ENCODE measurements at regions not wholly inside any gene's neighbourhood (a gene's known extent, or its start where the extent isn't known, plus 50 kb on each side); places are given as distances from the start of the nearest gene placed in this dataset.

DNA sequence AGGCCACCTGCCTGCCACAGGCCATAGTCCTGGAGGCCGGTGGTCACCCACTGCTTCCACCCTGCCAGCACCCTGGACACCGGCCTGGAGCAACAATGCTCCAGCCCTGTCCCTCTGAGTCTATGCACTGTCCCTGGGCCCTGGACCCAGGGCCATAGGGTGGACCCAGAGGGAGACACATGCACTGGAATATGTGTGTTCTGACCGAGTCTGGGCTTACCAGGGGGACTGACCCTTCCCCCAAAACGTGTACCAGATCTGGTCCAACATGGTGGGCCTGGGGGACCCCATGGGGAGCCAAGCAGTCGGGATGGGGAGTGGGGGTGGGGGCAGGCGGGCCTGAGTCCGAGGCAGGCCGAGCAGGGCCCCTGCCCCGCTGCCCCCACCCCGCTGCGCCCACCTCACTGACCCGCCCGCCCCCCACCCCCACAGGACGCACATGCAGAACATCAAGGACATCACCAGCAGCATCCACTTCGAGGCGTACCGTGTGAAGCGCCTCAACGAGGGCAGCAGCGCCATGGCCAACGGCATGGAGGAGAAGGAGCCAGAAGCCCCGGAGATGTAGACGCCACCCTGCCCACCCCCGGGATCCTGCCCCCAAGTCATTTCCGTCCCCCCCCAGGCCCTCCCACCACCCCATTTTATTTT lies 357.4 kb downstream of the SEC14L1 start (continued):
- TF ChIP-seq, protein P1, sequence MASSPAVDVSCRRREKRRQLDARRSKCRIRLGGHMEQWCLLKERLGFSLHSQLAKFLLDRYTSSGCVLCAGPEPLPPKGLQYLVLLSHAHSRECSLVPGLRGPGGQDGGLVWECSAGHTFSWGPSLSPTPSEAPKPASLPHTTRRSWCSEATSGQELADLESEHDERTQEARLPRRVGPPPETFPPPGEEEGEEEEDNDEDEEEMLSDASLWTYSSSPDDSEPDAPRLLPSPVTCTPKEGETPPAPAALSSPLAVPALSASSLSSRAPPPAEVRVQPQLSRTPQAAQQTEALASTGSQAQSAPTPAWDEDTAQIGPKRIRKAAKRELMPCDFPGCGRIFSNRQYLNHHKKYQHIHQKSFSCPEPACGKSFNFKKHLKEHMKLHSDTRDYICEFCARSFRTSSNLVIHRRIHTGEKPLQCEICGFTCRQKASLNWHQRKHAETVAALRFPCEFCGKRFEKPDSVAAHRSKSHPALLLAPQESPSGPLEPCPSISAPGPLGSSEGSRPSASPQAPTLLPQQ (tag by site-specific recombination; IDR thresholded peaks at IDR 0.05): no peak

DNA sequence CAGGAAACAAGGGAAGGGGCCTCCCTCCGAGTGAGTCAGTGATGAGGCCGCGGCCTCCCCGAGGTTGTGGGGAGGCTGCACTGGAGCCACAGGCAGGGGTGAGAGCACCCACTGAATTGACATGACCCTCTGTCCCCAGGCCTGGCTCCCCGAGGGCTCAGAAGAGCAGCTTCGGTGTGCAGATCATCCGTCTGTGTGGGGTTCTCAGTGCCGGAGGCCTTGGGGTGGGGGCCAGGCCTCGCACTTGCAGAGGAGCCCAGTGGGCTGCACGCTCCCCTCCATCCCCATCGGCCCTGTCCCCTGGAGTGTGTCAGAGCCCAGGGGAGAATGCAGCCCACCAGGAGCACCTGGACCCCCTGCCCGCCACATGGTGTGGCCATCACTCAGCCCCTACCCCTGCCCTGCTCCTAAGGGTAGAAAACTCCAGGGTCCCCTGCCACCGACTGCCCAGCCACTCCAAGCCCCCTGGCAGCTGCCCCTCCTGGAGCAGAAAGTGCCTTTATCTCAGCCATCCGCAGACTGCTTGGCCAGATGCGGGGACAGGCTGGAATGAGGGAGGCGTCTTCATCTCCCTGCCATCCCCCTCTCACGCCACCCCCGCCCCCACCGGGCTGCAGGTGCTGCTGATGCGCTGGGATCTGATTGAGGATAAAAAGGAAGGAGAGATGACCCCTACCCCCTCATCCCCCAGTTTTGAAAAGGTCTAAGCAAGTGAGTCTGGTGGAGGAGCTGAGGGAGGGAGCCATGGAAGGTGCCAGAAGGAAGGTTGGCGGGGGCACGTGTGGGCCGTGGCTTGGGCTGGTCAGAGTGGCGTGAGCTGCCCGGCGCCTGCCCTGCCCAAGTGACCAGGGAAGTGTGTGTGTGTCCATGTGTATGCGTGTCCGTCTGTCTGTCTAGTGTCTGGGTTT lies 358.3 kb downstream of the SEC14L1 start:
- POLR2A ChIA-PET: no interaction called here
- Histone ChIP-seq H3K4me3 (ENCODE audit: low read depth, low read length) (no peak overlapping the region), H3K4me1 (ENCODE audit: control insufficient read depth, insufficient read depth, low read length) (no peaks in the 10 kb centered on the region), H3K9me3 (ENCODE audit: control insufficient read depth, insufficient read depth, low read depth, low read length) (no peaks in the 10 kb centered on the region), H3K27ac (ENCODE audit: extremely low read depth, low read depth, low read length) (no peak overlapping the region), H3K36me3 (ENCODE audit: control insufficient read depth in 2 of 2, insufficient read depth in 1 of 2, low read length in 2 of 2) (peaks cover 3 to 39% of the 10 kb centered on the region in 2 experiments; a peak in 1 of 3 replicates)
- CTCF ChIA-PET: interaction anchor here (0.6 to 1.7 kb wide), 4 partner anchors 75 to 168 kb away, joined by 3 to 5 read pairs (median 3); no protein-coding TSS in a partner anchor
- TF ChIP-seq ZBTB21 (tag by site-specific recombination; IDR thresholded peaks at IDR 0.05) (no peak), KLF9 (tag by site-specific recombination; IDR thresholded peaks at IDR 0.05; ENCODE audit: low read depth) (no peak), GLIS2 (tag by site-specific recombination; IDR thresholded peaks at IDR 0.05) (peak; percentile 26; the same call in 1 of the 2 replicates), ZNF621 (tag by site-specific recombination; IDR thresholded peaks at IDR 0.05) (no peak), OSR2 (tag by site-specific recombination; IDR thresholded peaks at IDR 0.05) (no peak), ZNF501 (tag by site-specific recombination; IDR thresholded peaks at IDR 0.05) (no peak), ZNF660 (tag by site-specific recombination; IDR thresholded peaks at IDR 0.05) (no peak), ZBTB1 (tag by site-specific recombination; IDR thresholded peaks at IDR 0.05) (no peak)

DNA sequence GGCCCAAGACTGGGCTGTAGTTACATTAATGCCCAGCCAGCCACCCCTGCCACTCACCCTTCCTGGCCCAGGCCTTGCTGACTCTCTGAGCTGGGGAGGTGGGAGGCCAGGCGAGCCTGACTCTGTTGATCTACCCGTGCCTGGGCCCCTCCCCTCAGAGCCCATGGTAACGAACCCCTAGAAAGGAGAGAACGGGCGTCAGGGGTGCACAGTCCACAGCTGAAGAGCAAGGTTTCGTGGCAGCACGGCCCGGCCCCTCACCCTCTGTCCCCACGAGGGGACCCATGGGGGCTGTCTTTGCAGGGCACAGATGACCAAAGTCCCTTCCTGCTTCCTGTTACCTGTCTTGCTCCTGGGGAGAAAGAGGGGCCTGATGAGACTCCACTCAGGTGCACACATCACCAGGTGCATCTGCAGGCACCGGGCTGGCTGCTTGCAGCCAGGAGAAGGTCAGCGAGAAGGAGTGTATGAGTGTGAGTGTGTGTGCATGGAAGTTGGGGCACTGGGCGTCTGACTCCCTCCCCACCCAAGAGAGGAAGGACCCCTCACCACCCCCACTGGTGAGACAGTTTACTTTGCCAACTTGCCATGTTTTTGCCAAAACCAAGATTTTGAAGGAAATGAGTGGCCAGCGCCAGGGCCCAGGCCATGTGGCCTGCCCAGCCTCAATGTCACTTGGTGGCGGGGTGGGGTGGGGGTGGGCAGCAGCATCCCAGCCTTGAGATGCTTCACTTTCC lies 359.1 kb downstream of the SEC14L1 start:
- ChIA-PET CTCF (interaction anchor here (0.6 to 1.7 kb wide), 4 partner anchors 46 to 169 kb away, joined by 3 to 5 read pairs (median 4); no protein-coding TSS in a partner anchor), POLR2A (no interaction called here)
- no peaks in the 10 kb centered on the region for H3K4me1 ChIP-seq (ENCODE audit: control insufficient read depth, insufficient read depth, low read length)
- H3K4me3 ChIP-seq (ENCODE audit: low read depth, low read length): no peak overlapping the region
- H3K27ac ChIP-seq (ENCODE audit: extremely low read depth, low read depth, low read length): no peak overlapping the region
- peaks cover 3 to 31% of the 10 kb centered on the region in 2 experiments; a peak in 1 of 3 replicates for H3K36me3 ChIP-seq (ENCODE audit: control insufficient read depth in 2 of 2, insufficient read depth in 1 of 2, low read length in 2 of 2)
- no peaks in the 10 kb centered on the region for H3K9me3 ChIP-seq (ENCODE audit: control insufficient read depth, insufficient read depth, low read depth, low read length)
- TF ChIP-seq, protein P2, sequence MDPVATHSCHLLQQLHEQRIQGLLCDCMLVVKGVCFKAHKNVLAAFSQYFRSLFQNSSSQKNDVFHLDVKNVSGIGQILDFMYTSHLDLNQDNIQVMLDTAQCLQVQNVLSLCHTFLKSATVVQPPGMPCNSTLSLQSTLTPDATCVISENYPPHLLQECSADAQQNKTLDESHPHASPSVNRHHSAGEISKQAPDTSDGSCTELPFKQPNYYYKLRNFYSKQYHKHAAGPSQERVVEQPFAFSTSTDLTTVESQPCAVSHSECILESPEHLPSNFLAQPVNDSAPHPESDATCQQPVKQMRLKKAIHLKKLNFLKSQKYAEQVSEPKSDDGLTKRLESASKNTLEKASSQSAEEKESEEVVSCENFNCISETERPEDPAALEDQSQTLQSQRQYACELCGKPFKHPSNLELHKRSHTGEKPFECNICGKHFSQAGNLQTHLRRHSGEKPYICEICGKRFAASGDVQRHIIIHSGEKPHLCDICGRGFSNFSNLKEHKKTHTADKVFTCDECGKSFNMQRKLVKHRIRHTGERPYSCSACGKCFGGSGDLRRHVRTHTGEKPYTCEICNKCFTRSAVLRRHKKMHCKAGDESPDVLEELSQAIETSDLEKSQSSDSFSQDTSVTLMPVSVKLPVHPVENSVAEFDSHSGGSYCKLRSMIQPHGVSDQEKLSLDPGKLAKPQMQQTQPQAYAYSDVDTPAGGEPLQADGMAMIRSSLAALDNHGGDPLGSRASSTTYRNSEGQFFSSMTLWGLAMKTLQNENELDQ (tag by site-specific recombination; IDR thresholded peaks at IDR 0.05; ENCODE audit: low read depth): no peak
- TF ChIP-seq, protein P3, sequence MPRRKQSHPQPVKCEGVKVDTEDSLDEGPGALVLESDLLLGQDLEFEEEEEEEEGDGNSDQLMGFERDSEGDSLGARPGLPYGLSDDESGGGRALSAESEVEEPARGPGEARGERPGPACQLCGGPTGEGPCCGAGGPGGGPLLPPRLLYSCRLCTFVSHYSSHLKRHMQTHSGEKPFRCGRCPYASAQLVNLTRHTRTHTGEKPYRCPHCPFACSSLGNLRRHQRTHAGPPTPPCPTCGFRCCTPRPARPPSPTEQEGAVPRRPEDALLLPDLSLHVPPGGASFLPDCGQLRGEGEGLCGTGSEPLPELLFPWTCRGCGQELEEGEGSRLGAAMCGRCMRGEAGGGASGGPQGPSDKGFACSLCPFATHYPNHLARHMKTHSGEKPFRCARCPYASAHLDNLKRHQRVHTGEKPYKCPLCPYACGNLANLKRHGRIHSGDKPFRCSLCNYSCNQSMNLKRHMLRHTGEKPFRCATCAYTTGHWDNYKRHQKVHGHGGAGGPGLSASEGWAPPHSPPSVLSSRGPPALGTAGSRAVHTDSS (tag by site-specific recombination; IDR thresholded peaks at IDR 0.05): no peak
- TF ChIP-seq ZNF529 (tag by site-specific recombination; IDR thresholded peaks at IDR 0.05; ENCODE audit: insufficient replicate concordance) (no peak), KLF9 (tag by site-specific recombination; IDR thresholded peaks at IDR 0.05; ENCODE audit: low read depth) (no peak), ZNF311 (tag by site-specific recombination; IDR thresholded peaks at IDR 0.05; ENCODE audit: borderline replicate concordance) (no peak), GFI1B (tag by site-specific recombination; IDR thresholded peaks at IDR 0.05) (no peak), KLF8 (tag by site-specific recombination; IDR thresholded peaks at IDR 0.05) (no peak), ZNF776 (tag by site-specific recombination; IDR thresholded peaks at IDR 0.05; ENCODE audit: borderline replicate concordance) (no peak), ZNF169 (tag by site-specific recombination; IDR thresholded peaks at IDR 0.05) (no peak)
- TF ChIP-seq, protein P4, sequence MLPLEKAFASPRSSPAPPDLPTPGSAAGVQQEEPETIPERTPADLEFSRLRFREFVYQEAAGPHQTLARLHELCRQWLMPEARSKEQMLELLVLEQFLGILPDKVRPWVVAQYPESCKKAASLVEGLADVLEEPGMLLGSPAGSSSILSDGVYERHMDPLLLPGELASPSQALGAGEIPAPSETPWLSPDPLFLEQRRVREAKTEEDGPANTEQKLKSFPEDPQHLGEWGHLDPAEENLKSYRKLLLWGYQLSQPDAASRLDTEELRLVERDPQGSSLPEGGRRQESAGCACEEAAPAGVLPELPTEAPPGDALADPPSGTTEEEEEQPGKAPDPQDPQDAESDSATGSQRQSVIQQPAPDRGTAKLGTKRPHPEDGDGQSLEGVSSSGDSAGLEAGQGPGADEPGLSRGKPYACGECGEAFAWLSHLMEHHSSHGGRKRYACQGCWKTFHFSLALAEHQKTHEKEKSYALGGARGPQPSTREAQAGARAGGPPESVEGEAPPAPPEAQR (tag by site-specific recombination; IDR thresholded peaks at IDR 0.05): no peak
- TF ChIP-seq, protein P5, sequence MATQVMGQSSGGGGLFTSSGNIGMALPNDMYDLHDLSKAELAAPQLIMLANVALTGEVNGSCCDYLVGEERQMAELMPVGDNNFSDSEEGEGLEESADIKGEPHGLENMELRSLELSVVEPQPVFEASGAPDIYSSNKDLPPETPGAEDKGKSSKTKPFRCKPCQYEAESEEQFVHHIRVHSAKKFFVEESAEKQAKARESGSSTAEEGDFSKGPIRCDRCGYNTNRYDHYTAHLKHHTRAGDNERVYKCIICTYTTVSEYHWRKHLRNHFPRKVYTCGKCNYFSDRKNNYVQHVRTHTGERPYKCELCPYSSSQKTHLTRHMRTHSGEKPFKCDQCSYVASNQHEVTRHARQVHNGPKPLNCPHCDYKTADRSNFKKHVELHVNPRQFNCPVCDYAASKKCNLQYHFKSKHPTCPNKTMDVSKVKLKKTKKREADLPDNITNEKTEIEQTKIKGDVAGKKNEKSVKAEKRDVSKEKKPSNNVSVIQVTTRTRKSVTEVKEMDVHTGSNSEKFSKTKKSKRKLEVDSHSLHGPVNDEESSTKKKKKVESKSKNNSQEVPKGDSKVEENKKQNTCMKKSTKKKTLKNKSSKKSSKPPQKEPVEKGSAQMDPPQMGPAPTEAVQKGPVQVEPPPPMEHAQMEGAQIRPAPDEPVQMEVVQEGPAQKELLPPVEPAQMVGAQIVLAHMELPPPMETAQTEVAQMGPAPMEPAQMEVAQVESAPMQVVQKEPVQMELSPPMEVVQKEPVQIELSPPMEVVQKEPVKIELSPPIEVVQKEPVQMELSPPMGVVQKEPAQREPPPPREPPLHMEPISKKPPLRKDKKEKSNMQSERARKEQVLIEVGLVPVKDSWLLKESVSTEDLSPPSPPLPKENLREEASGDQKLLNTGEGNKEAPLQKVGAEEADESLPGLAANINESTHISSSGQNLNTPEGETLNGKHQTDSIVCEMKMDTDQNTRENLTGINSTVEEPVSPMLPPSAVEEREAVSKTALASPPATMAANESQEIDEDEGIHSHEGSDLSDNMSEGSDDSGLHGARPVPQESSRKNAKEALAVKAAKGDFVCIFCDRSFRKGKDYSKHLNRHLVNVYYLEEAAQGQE (tag by site-specific recombination; IDR thresholded peaks at IDR 0.05): no peak
